Esophagus squamous epithelium (tissue), 4 donors: ENCODE measurements at regions not wholly inside any gene's neighbourhood (a gene's known extent, or its start where the extent isn't known, plus 50 kb on each side); places are given as distances from the start of the nearest gene placed in this dataset.
"Not testable (repeated sequence)": the region's sequence is repeated elsewhere in the genome, so short reads cannot be mapped to it uniquely, and the experiment has no call there.

Experiments used
- CTCF ChIP-seq, 6 experiments: fragments of 450-650 bp in 4 of 6; fragments of 200-600 bp in 2 of 6; sonication (generic) in 2 of 6; IDR thresholded peaks; one replicate each; pipeline ENCODE4 v1.5.1; 2016 to 2019; ENCODE audit warnings: antibody characterized with exemption in 6 of 6, mild to moderate bottlenecking in 4 of 6, moderate library complexity in 4 of 6
- POLR2A ChIP-seq, 4 donors: fragments of 450-650 bp; IDR thresholded peaks; one replicate each; pipeline ENCODE4 v1.6.1; 2017; ENCODE audit warnings: antibody characterized with exemption in 4 of 4, mild to moderate bottlenecking in 4 of 4, moderate library complexity in 3 of 4

- TF ChIP-seq POLR2A, CTCF (IDR thresholded peaks at IDR 0.05): not testable (repeated sequence)
Measured at GRCh38 chr3:86757322-86758179, 233.4 kb downstream of the VGLL3 start.
